DMS 273 (cell line): ENCODE measurements at regions not wholly inside any gene's neighbourhood (a gene's known extent, or its start where the extent isn't known, plus 50 kb on each side); places are given as distances from the start of the nearest gene placed in this dataset.
"Not testable (repeated sequence)": the region's sequence is repeated elsewhere in the genome, so short reads cannot be mapped to it uniquely, and the experiment has no call there.

ENCODE experiments used
- DNase-seq: peaks from one replicate; lab custom pipeline; 2025; ENCODE audit not compliant: unreplicated experiment; lab: John Stamatoyannopoulos, UW

DNA sequence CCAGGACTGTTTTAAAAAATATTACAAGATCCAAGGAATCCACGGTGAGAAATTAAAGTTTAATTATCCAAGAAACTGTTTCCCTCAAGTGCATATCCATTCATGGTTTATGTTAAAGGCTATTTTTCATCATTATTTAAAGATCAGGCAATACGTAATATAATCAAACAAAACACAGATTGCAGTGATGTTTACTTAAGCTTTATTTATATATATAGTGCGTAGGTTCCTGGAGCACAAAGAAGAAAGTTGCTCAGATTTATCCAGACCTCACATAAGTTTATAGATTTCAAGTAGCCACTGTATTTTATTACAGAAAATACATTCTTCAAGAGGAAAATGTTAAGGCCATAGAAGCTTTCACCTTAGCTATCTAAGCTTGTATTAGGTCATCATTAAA, 210.0 kb upstream of the KLF14 start:
- DNase-seq: no peak

DNA sequence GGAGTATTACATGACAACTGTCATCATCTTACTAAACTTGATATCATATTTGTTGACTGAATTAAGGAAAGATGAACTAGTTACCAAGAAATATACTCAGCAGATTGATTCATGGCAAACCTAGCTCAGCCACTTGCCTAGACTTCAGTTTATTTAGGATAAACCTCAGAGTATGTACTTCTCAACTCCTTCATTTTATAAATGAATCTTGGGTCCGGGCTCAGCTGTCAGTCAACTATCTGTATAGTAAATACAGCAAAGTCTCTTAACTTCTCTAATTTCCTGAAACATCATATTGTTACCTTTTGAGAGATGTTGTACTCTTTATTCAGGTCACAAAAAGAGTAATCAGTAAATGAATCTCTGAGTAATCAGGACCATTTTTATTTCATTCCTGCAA, 211.0 kb upstream of the KLF14 start:
- DNase-seq: no peak

DNA sequence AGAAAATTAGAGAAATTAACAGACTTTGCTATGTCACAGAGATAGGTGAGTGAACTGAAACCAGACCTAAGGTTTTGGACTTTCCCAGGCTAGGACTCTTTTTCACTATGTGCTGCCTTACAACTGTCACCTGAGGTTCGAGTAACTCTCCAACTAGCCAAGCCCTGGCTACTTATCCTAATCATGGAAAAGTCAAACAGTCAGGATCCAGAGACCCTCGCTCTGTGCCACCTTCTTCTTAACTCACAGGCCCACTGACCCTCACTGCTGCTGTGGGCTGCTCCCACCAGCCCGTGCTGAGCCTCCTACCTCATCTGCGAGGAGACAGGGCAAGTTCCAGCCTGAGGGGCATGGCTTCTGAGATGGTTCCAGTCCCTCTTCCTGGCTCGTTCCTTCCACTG, 211.4 kb upstream of the KLF14 start:
- no peak for DNase-seq

DNA sequence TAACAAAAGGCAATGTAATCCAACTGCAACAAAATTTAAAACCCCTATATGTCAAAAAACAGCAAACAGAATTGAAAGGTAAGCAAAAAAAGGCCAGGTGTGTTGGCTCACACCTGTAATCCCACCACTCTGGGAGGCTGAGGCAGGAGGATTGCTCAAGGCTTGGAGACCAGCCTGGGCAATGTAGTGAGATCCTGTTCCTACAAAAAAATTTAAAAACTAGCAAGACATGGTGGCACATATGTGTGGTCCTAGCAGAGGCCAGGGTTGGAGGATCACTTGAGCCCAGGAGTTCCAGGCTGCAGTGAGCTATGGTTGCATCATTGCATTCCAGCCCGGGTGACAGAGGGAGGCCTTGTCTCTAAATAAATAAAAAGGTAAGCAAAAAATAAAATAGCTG, 212.1 kb upstream of the KLF14 start:
- no peak for DNase-seq

GRCh38 chr7:130947792-130948580, 214.0 kb upstream of the KLF14 start:
- DNase-seq: no peak

- DNase-seq: no peak
Measured at GRCh38 chr7:130948822-130949221, 214.8 kb upstream of the KLF14 start.

DNA sequence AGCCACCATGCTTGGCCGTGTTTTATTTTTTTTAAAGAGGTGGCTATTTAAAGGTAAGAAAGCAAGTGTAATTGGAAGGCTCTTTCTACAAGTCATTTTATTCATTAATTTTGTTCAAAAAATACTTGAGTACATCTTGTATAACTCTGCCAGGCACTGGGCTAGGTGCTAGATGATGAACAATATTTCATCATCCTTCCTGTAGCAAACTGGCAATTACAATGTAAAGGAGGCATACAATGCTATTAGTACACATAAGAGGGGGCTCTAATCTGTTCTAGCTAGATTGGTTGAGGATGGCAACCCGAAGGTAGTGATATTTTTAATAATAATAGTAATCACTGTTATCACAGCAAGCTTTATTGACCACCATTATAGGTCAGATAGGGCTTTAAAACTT, 215.5 kb upstream of the KLF14 start:
- DNase-seq: no peak

DNA sequence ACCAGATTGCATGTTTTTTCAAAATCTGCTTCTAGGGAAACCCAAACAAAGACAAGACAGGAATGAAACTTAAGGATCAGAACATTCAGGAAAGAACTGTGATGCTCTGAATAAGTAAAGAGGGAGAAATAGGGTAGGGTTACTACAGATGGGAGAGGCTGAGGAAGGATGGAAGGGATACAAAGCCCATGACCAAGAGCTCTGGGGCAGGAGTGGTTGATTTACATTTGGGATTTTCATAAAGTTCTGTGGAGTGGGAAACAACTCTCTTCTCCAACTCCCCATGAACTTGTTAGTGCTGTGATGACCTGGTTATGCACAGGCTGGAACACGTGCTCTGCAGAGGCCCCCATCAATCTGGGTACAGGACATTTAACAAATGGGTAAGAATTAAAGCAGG, 216.0 kb upstream of the KLF14 start:
- no peak for DNase-seq

- no peak for DNase-seq
Measured at GRCh38 chr7:130950741-130951140, 216.7 kb upstream of the KLF14 start.

- DNase-seq: no peak
Measured at GRCh38 chr7:130951303-130951975, 217.4 kb upstream of the KLF14 start.

DNA sequence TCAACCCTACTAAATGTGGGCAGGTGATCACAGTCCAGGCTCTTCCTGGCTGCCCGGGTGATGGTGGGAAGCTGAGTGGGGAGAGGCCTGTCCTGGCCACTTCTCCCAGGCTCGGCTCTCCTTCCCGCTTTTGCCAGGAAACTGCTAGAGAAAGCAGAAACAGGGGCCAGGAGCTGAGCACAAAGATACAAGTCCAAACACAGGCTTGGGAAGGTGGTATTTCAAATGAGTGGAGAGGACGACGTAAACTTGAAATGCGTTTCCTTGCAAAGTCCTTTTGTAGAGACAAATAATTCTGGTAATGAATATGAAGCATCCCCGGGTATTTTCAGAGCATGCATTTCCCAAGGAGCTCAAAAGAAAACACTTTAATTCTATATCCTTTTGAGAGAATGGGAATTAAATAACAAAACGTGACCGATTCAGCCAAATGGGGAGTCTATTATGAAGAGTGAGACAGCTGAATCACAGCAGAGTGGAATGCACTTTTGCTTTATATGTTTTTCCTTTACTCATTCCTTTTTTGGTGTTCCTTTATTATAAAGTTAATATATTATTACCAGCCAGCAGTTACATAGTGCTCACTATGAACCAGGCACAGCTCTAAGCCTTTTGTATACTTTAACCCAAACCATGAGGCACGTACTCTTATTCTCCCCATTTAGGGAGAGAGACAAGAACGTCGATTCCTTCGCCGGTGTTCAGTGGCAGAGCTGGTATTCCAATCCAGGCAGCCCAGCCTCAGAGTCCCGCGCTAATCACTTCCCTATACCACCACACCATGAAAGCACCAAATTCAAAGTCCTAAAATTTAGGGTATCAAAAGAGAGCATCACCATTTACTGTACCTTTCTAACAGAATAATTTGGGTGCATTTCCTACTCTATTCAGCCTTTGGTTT, 218.2 kb upstream of the KLF14 start:
- no peak for DNase-seq

DNA sequence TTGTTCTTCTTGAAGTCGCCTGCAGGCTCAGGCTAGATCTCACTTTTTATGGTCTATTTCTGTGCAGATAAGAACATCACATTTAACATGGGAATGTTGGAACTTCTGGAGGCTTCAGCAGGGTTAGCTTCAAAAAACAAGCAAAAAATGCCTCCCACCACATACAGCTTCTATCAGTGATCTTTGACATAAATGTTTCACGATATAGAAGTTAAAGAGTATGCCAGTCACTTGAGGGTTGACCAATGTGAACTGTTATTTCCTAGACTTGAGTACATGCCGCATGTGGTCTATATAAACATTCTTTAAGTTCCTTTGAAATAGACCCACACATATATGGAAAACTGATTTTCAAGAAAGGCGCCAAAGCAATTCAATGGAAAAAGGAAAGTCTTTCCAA, 219.2 kb upstream of the KLF14 start:
- DNase-seq: no peak

DNA sequence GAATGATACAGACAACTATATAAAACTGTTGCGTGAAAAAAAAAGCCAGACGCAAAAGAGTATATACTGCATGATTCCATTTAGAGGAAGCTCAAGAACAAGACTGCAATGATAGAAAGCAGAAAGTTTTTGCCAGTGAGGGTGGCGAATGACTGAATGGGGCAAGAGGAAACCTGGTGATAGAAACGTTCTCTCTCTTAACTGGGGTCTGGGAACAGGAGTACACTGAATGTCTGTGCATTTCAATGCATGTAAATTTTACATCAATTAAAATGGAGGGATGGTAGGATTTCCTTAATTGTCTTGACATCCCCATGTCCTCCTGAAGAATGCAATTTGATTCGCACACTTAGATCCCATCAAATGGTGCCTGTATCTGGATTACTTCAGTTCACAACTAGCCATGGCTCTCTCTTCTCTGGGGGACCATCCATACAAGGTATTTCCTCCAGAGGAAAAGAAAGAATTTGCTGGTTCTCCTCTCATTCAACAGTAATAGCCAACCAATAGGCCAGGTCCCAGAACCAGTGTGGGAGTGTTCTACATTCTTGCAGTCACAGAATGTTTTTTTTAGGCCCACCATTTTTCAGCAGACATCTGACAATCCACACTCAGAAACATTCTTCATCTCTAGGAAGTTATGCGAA, 221.0 kb upstream of the KLF14 start:
- DNase-seq: no peak

- DNase-seq: no peak
Measured at GRCh38 chr7:130955565-130955919, 221.5 kb upstream of the KLF14 start.

GRCh38 chr7:130956417-130957136, 222.6 kb upstream of the KLF14 start:
- DNase-seq: no peak

GRCh38 chr7:130957137-130957513, 223.1 kb upstream of the KLF14 start:
- DNase-seq: no peak

DNA sequence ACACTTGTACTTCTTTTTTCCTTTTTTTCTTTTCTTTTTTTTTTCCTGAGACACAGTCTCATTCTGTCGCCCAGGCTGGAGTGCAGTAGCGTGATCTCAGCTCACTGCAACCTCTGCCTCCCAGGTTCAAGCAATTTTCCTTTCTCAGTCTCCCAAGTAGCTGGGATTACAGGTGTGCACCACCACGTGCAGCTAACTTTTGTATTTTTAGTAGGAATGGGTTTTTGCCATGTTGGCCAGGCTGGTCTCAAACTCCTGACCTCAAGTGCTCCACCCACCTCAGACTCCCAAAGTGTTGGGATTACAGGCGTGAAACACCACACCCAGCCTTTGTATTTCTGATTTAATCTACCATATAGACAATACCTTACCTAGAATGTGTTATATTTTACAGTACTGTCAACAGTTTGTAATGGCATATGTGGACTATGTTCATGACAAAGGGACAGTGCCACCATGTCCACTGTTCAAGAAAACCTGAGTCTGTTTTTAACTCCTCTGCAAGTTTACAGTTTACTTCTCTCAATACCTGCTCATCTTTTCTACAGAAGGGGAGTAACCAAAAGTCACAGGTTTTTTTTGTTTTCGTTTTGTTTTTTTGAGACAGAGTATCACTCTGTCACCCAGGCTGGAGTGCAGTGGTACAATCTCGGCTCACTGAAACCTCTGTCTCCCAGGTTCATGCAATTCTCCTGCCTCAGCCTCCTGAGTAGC, 223.9 kb upstream of the KLF14 start:
- DNase-seq: not testable (repeated sequence)

GRCh38 chr7:130958846-130959245, 224.8 kb upstream of the KLF14 start:
- DNase-seq: no peak

DNA sequence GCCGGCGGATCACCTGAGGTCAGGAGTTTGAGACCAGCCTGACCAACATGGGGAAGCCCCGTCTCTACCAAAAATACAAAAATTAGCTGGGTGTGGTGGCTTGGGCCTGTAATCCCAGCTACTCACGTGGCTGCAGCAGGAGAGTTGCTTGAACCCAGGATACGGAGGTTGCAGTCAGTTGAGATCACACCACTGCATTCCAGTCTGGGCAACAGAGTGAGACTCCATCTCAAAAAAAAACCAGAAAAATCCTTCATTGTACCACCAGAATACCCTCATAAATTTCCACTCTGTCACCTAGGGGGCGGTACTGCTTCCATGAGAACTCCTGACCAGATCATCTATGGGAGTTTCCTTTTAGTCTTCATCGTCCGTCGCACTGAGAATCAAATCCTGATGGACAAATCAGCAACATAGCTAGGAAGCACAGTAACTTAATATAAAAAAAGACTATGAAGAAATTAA, 225.8 kb upstream of the KLF14 start:
- DNase-seq: peak; percentile 50
